HL-60 (cell line): ENCODE measurements at regions not wholly inside any gene's neighbourhood (a gene's known extent, or its start where the extent isn't known, plus 50 kb on each side); places are given as distances from the start of the nearest gene placed in this dataset.

Source experiments
- DNase-seq, 2 experiments: peaks; one replicate each; pipeline ENCODE4 v3.0.0-alpha.2; 2010 to 2020; ENCODE audit warnings: low read depth in 1 of 2, low spot score in 1 of 2
- H3K27ac ChIP-seq: fragments of 250-450 bp; sonication (Bioruptor Pico); replicated peaks from 2 replicates; pipeline ENCODE4 v1.5.1; 2020; ENCODE audit warnings: mild to moderate bottlenecking, moderate library complexity
- H3K27me3 ChIP-seq: fragments of 250-450 bp; sonication (Bioruptor Pico); 2 replicates; pipeline ENCODE4 v1.5.1; 2021; ENCODE audit warnings: mild to moderate bottlenecking, moderate library complexity; ENCODE audit not compliant: insufficient read depth, poor library complexity, severe bottlenecking
- H3K4me3 ChIP-seq: replicated peaks from 2 replicates; pipeline ENCODE4 v1.5.1; 2011; ENCODE audit warnings: mild to moderate bottlenecking, control low read depth, low read length; ENCODE audit not compliant: insufficient read depth
- CTCF ChIP-seq: IDR thresholded peaks from one replicate; pipeline ENCODE4 v1.5.1; 2011; ENCODE audit warnings: low read length, control low read depth, inconsistent platforms; ENCODE audit not compliant: insufficient read depth
- GABPA ChIP-seq: IDR thresholded peaks from 2 replicates; pipeline ENCODE4 v1.6.1; 2012; ENCODE audit warnings: low read depth
- POLR2AphosphoS5 ChIP-seq: IDR thresholded peaks from 2 replicates; pipeline ENCODE4 v1.6.1; 2012; ENCODE audit warnings: low read depth
- SPI1 ChIP-seq: IDR thresholded peaks from 2 replicates; pipeline ENCODE4 v1.6.1; 2012; ENCODE audit warnings: low read depth, mild to moderate bottlenecking, borderline replicate concordance
- TF ChIP-seq, protein P1 (sequence below): IDR thresholded peaks from 2 replicates; pipeline ENCODE4 v1.6.1; 2012; ENCODE audit warnings: low read depth; ENCODE audit not compliant: insufficient replicate concordance

DNA sequence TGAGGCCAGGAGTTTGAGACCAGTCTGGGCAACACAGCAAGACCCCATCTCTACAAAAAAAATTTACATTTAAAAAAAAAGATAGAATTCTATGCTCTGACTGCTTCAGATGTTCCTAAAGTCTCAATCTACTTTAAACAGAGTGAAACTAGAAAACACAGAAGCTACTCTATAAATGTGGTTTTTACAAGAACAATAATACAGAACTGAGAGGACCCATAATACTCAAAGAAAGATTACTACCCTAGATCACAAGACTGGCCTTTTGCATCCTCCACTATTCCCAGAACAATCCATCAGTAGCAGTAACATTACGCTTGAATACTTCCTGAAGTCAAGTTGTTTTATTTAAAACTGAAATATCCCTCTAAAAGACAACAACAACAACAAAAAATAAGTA, 119.4 kb downstream of the ZFAND4 start:
- no peak for TF ChIP-seq GABPA
- TF ChIP-seq POLR2AphosphoS5, result no peak
- TF ChIP-seq SPI1, result no peak
- TF ChIP-seq, protein P1, sequence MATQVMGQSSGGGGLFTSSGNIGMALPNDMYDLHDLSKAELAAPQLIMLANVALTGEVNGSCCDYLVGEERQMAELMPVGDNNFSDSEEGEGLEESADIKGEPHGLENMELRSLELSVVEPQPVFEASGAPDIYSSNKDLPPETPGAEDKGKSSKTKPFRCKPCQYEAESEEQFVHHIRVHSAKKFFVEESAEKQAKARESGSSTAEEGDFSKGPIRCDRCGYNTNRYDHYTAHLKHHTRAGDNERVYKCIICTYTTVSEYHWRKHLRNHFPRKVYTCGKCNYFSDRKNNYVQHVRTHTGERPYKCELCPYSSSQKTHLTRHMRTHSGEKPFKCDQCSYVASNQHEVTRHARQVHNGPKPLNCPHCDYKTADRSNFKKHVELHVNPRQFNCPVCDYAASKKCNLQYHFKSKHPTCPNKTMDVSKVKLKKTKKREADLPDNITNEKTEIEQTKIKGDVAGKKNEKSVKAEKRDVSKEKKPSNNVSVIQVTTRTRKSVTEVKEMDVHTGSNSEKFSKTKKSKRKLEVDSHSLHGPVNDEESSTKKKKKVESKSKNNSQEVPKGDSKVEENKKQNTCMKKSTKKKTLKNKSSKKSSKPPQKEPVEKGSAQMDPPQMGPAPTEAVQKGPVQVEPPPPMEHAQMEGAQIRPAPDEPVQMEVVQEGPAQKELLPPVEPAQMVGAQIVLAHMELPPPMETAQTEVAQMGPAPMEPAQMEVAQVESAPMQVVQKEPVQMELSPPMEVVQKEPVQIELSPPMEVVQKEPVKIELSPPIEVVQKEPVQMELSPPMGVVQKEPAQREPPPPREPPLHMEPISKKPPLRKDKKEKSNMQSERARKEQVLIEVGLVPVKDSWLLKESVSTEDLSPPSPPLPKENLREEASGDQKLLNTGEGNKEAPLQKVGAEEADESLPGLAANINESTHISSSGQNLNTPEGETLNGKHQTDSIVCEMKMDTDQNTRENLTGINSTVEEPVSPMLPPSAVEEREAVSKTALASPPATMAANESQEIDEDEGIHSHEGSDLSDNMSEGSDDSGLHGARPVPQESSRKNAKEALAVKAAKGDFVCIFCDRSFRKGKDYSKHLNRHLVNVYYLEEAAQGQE, result no peak
- TF ChIP-seq CTCF, result no peak
- Histone ChIP-seq H3K27ac (no peak overlapping the region), H3K27me3 (no peaks in the 10 kb centered on the region), H3K4me3 (no peak overlapping the region)
- DNase-seq, result no peak

DNA sequence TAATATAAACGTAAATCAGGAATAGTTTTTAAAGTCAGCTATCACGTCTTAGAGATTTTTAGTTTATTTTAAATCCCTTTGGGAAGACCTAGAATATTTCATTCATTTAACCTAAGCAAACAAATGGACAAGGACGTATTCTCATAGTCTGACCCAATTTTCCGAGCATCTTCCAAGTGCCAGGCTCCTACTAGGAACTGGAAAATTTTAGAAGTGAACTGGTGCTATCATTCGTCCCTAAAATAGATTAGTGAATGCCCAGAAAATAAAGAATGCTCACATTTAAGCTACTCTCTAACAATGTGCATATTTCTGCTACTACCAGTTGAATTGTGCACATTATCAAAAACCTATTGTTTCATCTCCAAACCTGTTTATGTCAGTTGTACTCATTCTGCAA, 120.1 kb downstream of the ZFAND4 start:
- Histone ChIP-seq H3K27me3 (no peaks in the 10 kb centered on the region), H3K4me3 (no peak overlapping the region), H3K27ac (no peak overlapping the region)
- no peak for DNase-seq
- no peak for TF ChIP-seq POLR2AphosphoS5
- TF ChIP-seq CTCF, result no peak
- TF ChIP-seq GABPA, result no peak
- TF ChIP-seq, protein P1, result no peak
- TF ChIP-seq SPI1, result no peak

- no peak for TF ChIP-seq CTCF
- TF ChIP-seq, protein P1, result no peak
- no peak for TF ChIP-seq SPI1
- no peak for TF ChIP-seq GABPA
- no peak for TF ChIP-seq POLR2AphosphoS5
- no peak overlapping the region for H3K4me3 ChIP-seq
- no peak overlapping the region for H3K27ac ChIP-seq
- no peak for DNase-seq
- H3K27me3 ChIP-seq, result no peaks in the 10 kb centered on the region
Observed at GRCh38 chr10:45550903-45551786, 121.4 kb downstream of the ZFAND4 start.
